GM18909 (cell line): ENCODE measurements at regions not wholly inside any gene's neighbourhood (a gene's known extent, or its start where the extent isn't known, plus 50 kb on each side); places are given as distances from the start of the nearest gene placed in this dataset.

Source experiments
- ATAC-seq: cut with Tn5 transposase; IDR thresholded peaks from one replicate; pipeline ENCODE4 v1.9.1; 2021; ENCODE audit warnings: mild to moderate bottlenecking; ENCODE audit not compliant: unreplicated experiment, poor library complexity

- no peak for ATAC-seq
Observed at GRCh38 chr11:122330279-122330965, 214.4 kb upstream of the BLID start.

- ATAC-seq = no peak
Observed at GRCh38 chr11:122327528-122327927, 211.5 kb upstream of the BLID start.

GRCh38 chr11:122323754-122324421 is 207.9 kb upstream of the BLID start:
- ATAC-seq = no peak

GRCh38 chr11:122322329-122322728 is 206.3 kb upstream of the BLID start:
- ATAC-seq = no peak

GRCh38 chr11:122320671-122321070 is 204.7 kb upstream of the BLID start:
- no peak for ATAC-seq

GRCh38 chr11:122319691-122320620 is 203.9 kb upstream of the BLID start:
- no peak for ATAC-seq

- no peak for ATAC-seq
Observed at GRCh38 chr11:122319085-122319484, 203.1 kb upstream of the BLID start.

- no peak for ATAC-seq
Observed at GRCh38 chr11:122317305-122317704, 201.3 kb upstream of the BLID start.

GRCh38 chr11:122313581-122313980 is 197.6 kb upstream of the BLID start:
- no peak for ATAC-seq

GRCh38 chr11:122311216-122311755 is 195.3 kb upstream of the BLID start:
- no peak for ATAC-seq

GRCh38 chr11:122310766-122311165 is 194.8 kb upstream of the BLID start:
- no peak for ATAC-seq

- no peak for ATAC-seq
Observed at GRCh38 chr11:122309262-122309925, 193.4 kb upstream of the BLID start.

- no peak for ATAC-seq
Observed at GRCh38 chr11:122308226-122308625, 192.2 kb upstream of the BLID start.

- ATAC-seq = no peak
Observed at GRCh38 chr11:122307476-122308035, 191.5 kb upstream of the BLID start.

GRCh38 chr11:122306831-122307391 is 190.9 kb upstream of the BLID start:
- no peak for ATAC-seq

- no peak for ATAC-seq
Observed at GRCh38 chr11:122305426-122306320, 189.7 kb upstream of the BLID start.

GRCh38 chr11:122304973-122305372 is 189.0 kb upstream of the BLID start:
- ATAC-seq = no peak

- no peak for ATAC-seq
Observed at GRCh38 chr11:122304306-122304705, 188.3 kb upstream of the BLID start.

GRCh38 chr11:122294041-122294440 is 178.0 kb upstream of the BLID start:
- ATAC-seq = no peak
